ENCODE measurements at regions not wholly inside any gene's neighbourhood (a gene's known extent, or its start where the extent isn't known, plus 50 kb on each side); places are given as distances from the start of the nearest gene placed in this dataset.

DNA sequence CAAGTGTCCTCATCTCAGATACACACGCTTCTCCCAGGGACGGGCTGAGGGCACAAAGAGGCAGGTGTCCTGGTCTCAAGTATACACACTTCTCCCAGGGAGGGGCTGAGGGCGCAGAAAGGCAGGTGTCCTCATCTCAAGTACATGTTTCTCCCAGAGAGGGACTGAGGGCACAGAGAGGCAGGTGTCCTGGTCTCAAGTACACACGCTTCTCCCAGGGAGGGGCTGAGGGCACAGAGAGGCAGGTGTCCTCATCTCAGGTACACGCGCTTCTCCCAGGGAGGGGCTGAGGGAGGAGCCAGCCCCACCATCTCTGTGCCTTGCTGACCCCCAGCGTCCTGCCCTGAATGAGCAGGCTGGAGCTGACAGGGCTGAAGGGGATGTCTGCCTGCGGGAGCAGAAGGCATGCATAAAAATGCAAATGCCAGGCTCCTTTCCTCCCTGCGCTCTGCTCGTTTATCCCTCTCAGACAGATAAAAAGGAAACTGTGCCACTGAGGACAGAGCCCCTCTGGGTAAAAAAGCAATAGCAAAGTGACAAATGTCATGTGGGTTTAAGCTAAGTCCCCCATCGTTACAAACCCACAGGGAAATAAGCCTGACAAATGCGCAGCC is 96.1 kb upstream of the UQCRFS1 start:
- no peak for DNase-seq (ENCODE audit: low spot score)
- TF ChIP-seq, protein P1, sequence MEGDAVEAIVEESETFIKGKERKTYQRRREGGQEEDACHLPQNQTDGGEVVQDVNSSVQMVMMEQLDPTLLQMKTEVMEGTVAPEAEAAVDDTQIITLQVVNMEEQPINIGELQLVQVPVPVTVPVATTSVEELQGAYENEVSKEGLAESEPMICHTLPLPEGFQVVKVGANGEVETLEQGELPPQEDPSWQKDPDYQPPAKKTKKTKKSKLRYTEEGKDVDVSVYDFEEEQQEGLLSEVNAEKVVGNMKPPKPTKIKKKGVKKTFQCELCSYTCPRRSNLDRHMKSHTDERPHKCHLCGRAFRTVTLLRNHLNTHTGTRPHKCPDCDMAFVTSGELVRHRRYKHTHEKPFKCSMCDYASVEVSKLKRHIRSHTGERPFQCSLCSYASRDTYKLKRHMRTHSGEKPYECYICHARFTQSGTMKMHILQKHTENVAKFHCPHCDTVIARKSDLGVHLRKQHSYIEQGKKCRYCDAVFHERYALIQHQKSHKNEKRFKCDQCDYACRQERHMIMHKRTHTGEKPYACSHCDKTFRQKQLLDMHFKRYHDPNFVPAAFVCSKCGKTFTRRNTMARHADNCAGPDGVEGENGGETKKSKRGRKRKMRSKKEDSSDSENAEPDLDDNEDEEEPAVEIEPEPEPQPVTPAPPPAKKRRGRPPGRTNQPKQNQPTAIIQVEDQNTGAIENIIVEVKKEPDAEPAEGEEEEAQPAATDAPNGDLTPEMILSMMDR (IDR thresholded peaks at IDR 0.05; ENCODE audit: unreplicated experiment) = no peak
- Mint-ChIP-seq H3K4me3 (ENCODE audit: unreplicated experiment) (no peak overlapping the region), H3K36me3 (ENCODE audit: low read depth, unreplicated experiment) (no peaks in the 10 kb centered on the region), H3K9me3 (ENCODE audit: unreplicated experiment) (no peaks in the 10 kb centered on the region), H3K27me3 (ENCODE audit: unreplicated experiment) (peaks cover 4% of the 10 kb centered on the region), H3K4me1 (ENCODE audit: unreplicated experiment) (no peaks in the 10 kb centered on the region), H3K27ac (ENCODE audit: unreplicated experiment) (no peak overlapping the region)

DNA sequence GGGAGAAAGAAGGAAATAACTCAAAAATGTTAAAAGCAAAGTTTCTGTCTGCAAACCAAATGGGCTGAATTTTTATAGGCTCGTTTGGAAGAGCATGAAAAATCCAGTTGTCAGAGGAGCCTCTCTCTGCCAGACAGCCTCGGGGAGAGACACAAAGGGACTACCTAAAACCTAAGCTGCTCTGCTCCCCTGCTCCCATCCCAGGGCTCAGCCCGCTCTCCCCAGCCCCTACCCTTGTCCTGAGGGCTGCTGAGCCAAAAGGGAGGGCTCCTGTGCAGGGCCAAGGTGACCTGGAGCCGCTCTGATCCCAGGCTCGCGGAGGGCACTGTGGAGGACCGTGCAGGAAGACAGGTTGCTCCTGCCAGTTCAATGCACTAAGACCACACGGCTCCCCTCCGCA is 96.7 kb upstream of the UQCRFS1 start:
- no peak for DNase-seq (ENCODE audit: low spot score)
- Mint-ChIP-seq H3K9me3 (ENCODE audit: unreplicated experiment) (no peaks in the 10 kb centered on the region), H3K4me3 (ENCODE audit: unreplicated experiment) (no peak overlapping the region), H3K27ac (ENCODE audit: unreplicated experiment) (no peak overlapping the region), H3K27me3 (ENCODE audit: unreplicated experiment) (peaks cover 4% of the 10 kb centered on the region), H3K4me1 (ENCODE audit: unreplicated experiment) (no peaks in the 10 kb centered on the region), H3K36me3 (ENCODE audit: low read depth, unreplicated experiment) (no peaks in the 10 kb centered on the region)
- TF ChIP-seq, protein P1 (IDR thresholded peaks at IDR 0.05; ENCODE audit: unreplicated experiment) = no peak

DNA sequence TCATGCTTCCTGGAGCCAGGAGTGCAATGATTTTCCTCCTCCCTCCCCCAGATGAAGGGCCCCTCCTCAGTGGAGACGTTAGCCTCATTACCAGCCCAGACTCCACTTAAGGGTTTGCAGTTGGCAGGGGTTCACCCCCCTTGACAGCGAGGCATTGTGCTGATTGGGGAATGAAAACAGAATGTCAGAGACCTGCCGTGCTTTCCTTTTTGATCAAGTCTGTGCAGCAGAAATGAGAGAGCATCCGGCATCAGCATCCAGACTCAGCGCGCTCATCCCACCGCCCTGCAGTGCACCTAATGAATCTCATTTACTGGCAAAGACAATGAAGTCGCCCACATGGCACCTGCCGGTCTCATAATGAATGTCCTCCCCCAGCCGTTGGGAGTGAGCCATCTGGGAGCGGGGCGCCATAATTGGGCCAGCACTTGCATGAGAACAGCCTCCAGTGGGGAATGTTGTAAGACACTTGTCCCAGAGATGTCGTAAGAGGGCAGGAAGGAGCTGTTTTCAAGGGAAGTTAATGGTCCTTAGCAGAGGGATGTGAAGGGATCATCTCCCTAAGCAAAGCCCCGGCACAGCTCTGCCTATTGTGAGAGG is 98.3 kb upstream of the UQCRFS1 start:
- Mint-ChIP-seq H3K27ac (ENCODE audit: unreplicated experiment) (no peak overlapping the region), H3K27me3 (ENCODE audit: unreplicated experiment) (peaks cover 4% of the 10 kb centered on the region), H3K4me1 (ENCODE audit: unreplicated experiment) (no peaks in the 10 kb centered on the region), H3K36me3 (ENCODE audit: low read depth, unreplicated experiment) (no peaks in the 10 kb centered on the region), H3K9me3 (ENCODE audit: unreplicated experiment) (no peaks in the 10 kb centered on the region), H3K4me3 (ENCODE audit: unreplicated experiment) (no peak overlapping the region)
- DNase-seq (ENCODE audit: low spot score) = no peak
- TF ChIP-seq, protein P1 (IDR thresholded peaks at IDR 0.05; ENCODE audit: unreplicated experiment) = no peak

DNA sequence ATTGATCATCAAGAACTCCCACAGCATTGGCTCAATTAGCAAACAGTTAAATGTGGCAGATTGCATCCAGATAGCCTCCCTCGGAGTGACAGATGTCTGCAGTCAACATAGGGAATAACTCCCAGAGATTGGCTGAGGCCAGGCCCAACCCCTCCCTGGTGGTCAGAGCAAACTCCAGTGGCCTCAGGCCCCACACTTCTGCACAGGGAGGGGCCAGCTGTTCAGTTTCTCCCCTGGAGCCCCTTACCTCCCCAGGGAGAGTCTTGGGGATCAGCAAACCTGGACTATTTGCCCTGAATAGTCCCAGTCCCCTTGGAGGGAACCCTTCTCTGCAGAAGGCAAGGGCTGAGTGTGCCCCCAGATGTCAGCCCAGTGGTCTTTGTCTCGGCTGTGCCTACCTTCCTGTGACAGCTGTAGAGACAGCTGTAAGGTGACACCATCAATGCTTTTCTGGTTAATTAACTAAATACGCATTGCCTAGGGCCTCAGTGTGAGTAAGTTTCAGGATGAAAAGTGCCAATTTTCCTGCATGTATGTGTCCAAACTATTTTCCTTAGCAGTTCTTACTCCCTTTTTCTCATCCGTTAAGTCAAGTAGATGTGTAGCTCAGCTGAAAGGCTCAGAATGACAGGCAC is 102.7 kb upstream of the UQCRFS1 start:
- no peaks in the 10 kb centered on the region for H3K4me1 Mint-ChIP-seq (ENCODE audit: unreplicated experiment)
- H3K9me3 Mint-ChIP-seq (ENCODE audit: unreplicated experiment) = no peaks in the 10 kb centered on the region
- TF ChIP-seq, protein P1 (IDR thresholded peaks at IDR 0.05; ENCODE audit: unreplicated experiment) = no peak
- peaks cover 2% of the 10 kb centered on the region for H3K27me3 Mint-ChIP-seq (ENCODE audit: unreplicated experiment)
- DNase-seq (ENCODE audit: low spot score) = no peak
- H3K27ac Mint-ChIP-seq (ENCODE audit: unreplicated experiment) = no peak overlapping the region
- H3K36me3 Mint-ChIP-seq (ENCODE audit: low read depth, unreplicated experiment) = no peaks in the 10 kb centered on the region
- H3K4me3 Mint-ChIP-seq (ENCODE audit: unreplicated experiment) = no peak overlapping the region

DNA sequence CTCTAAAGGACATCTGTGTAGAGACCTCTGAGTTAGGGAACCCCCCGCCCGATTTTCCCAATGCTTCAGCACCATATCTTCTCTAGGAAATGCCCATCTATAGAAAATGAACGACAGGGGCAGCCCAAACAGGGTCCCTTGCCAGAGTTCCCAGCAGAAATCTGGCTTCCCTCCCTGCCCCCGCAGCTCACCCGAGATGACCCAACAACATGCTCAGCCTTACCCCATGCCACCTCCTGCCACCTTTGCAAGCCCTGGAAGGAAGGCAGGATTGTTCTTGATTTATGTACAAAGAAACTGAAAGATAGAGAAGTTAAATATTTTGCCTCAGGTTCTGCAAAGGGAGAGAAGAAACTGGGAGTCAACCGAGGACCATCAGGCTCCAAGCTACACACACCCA is 105.6 kb upstream of the UQCRFS1 start:
- H3K36me3 Mint-ChIP-seq (ENCODE audit: low read depth, unreplicated experiment) = no peaks in the 10 kb centered on the region
- TF ChIP-seq, protein P1 (IDR thresholded peaks at IDR 0.05; ENCODE audit: unreplicated experiment) = no peak
- no peak overlapping the region for H3K4me3 Mint-ChIP-seq (ENCODE audit: unreplicated experiment)
- no peak for DNase-seq (ENCODE audit: low spot score)
- H3K27ac Mint-ChIP-seq (ENCODE audit: unreplicated experiment) = no peak overlapping the region
- no peaks in the 10 kb centered on the region for H3K4me1 Mint-ChIP-seq (ENCODE audit: unreplicated experiment)
- peaks cover 7% of the 10 kb centered on the region for H3K27me3 Mint-ChIP-seq (ENCODE audit: unreplicated experiment)
- no peaks in the 10 kb centered on the region for H3K9me3 Mint-ChIP-seq (ENCODE audit: unreplicated experiment)

All from endothelial cell (in vitro differentiated cells).